Gastroesophageal sphincter (tissue), 3 donors: ENCODE measurements at regions not wholly inside any gene's neighbourhood (a gene's known extent, or its start where the extent isn't known, plus 50 kb on each side); places are given as distances from the start of the nearest gene placed in this dataset.

ENCODE experiments used
- CTCF ChIP-seq, 4 experiments: fragments of 200-600 bp in 2 of 4; fragments of 450-650 bp in 2 of 4; sonication (generic) in 1 of 4; IDR thresholded peaks; one replicate each; pipeline ENCODE4 v1.5.1; 2017 to 2019; ENCODE audit warnings: antibody characterized with exemption in 4 of 4, mild to moderate bottlenecking in 2 of 4, moderate library complexity in 2 of 4
- POLR2A ChIP-seq, 2 donors: fragments of 450-650 bp; IDR thresholded peaks; one replicate each; pipeline ENCODE4 v1.6.1; 2017; ENCODE audit warnings: antibody characterized with exemption in 2 of 2, mild to moderate bottlenecking in 2 of 2, moderate library complexity in 1 of 2

GRCh38 chr1:56321150-56321490, 258.2 kb downstream of the PLPP3 start:
- TF ChIP-seq CTCF (IDR thresholded peaks at IDR 0.05) = no peak
- no peak for TF ChIP-seq POLR2A (IDR thresholded peaks at IDR 0.05)
